H9 (cell line): ENCODE measurements at regions not wholly inside any gene's neighbourhood (a gene's known extent, or its start where the extent isn't known, plus 50 kb on each side); places are given as distances from the start of the nearest gene placed in this dataset.

Experiments used
- DNase-seq: peaks from one replicate; pipeline ENCODE4 v3.0.0-alpha.2; 2017
- H2AFZ ChIP-seq: one replicate; pipeline ENCODE4 v1.6.1; 2013; ENCODE audit warnings: mild to moderate bottlenecking, low read length, control low read depth, moderate library complexity
- H2AK5ac ChIP-seq: 2 replicates; pipeline ENCODE4 v1.6.1; 2013; ENCODE audit warnings: low read length, control low read depth, mixed read lengths; ENCODE audit not compliant: insufficient read length
- H2BK120ac ChIP-seq: one replicate; pipeline ENCODE4 v1.6.1; 2013; ENCODE audit warnings: low read depth, mild to moderate bottlenecking, low read length, control low read depth, inconsistent platforms; ENCODE audit not compliant: poor library complexity, severe bottlenecking
- H2BK12ac ChIP-seq: 2 replicates; pipeline ENCODE4 v1.6.1; 2013; ENCODE audit warnings: low read length, control low read depth, mixed read lengths, low read depth; ENCODE audit not compliant: insufficient read length
- H2BK15ac ChIP-seq: 2 replicates; pipeline ENCODE4 v1.6.1; 2013; ENCODE audit warnings: low read depth, low read length, control low read depth
- H2BK20ac ChIP-seq: one replicate; pipeline ENCODE4 v1.6.1; 2013; ENCODE audit warnings: low read depth, mild to moderate bottlenecking, low read length, control low read depth, inconsistent platforms; ENCODE audit not compliant: poor library complexity, severe bottlenecking
- H2BK5ac ChIP-seq: 2 replicates; pipeline ENCODE4 v1.6.1; 2013; ENCODE audit warnings: low read length, control low read depth, mixed read lengths; ENCODE audit not compliant: insufficient read length
- H3K14ac ChIP-seq: 2 replicates; pipeline ENCODE4 v1.6.1; 2013; ENCODE audit warnings: low read length, control low read depth; ENCODE audit not compliant: insufficient read depth
- H3K18ac ChIP-seq: 2 replicates; pipeline ENCODE4 v1.6.1; 2013; ENCODE audit warnings: low read depth, mild to moderate bottlenecking, mixed read lengths, low read length, control low read depth; ENCODE audit not compliant: insufficient read length
- H3K23ac ChIP-seq: 2 replicates; pipeline ENCODE4 v1.6.1; 2013; ENCODE audit warnings: low read length, control low read depth, mixed read lengths, low read depth; ENCODE audit not compliant: insufficient read length
- H3K23me2 ChIP-seq: 2 replicates; pipeline ENCODE4 v1.6.1; 2013; ENCODE audit warnings: low read depth, mild to moderate bottlenecking, mixed read lengths, low read length, control low read depth; ENCODE audit not compliant: insufficient read length, poor library complexity, severe bottlenecking
- H3K27ac ChIP-seq: 2 replicates; pipeline ENCODE4 v1.5.1; 2013; ENCODE audit warnings: low read length, control low read depth, mixed read lengths, low read depth; ENCODE audit not compliant: insufficient read length
- H3K27me3 ChIP-seq: 2 replicates; pipeline ENCODE4 v1.6.1; 2013; ENCODE audit warnings: low read length, control low read depth, inconsistent platforms; ENCODE audit not compliant: insufficient read depth
- H3K4ac ChIP-seq: 2 replicates; pipeline ENCODE4 v1.6.1; 2013; ENCODE audit warnings: low read depth, mild to moderate bottlenecking, control low read depth, inconsistent platforms, low read length, moderate library complexity
- H3K4me1 ChIP-seq: 2 replicates; pipeline ENCODE4 v1.6.1; 2013; ENCODE audit warnings: low read length, control low read depth, inconsistent platforms; ENCODE audit not compliant: insufficient read depth
- H3K4me2 ChIP-seq: 2 replicates; pipeline ENCODE4 v1.6.1; 2013; ENCODE audit warnings: low read length, control low read depth, mixed read lengths; ENCODE audit not compliant: insufficient read length, insufficient read depth
- H3K56ac ChIP-seq: 2 replicates; pipeline ENCODE4 v1.6.1; 2013; ENCODE audit warnings: low read depth, mild to moderate bottlenecking, mixed read lengths, low read length, control low read depth; ENCODE audit not compliant: insufficient read length
- H3K79me1 ChIP-seq: 2 replicates; pipeline ENCODE4 v1.6.1; 2013; ENCODE audit warnings: low read depth, mild to moderate bottlenecking, moderate library complexity, low read length, control low read depth, inconsistent platforms; ENCODE audit not compliant: insufficient read depth, poor library complexity, severe bottlenecking
- H3K79me2 ChIP-seq: 2 replicates; pipeline ENCODE4 v1.6.1; 2013; ENCODE audit warnings: low read length, control low read depth, inconsistent platforms; ENCODE audit not compliant: insufficient read depth
- H3K9ac ChIP-seq: 2 replicates; pipeline ENCODE4 v1.6.1; 2013; ENCODE audit warnings: low read length, control low read depth, mixed read lengths; ENCODE audit not compliant: insufficient read length; ENCODE audit errors: extremely low read depth
- H3K9me3 ChIP-seq: one replicate; pipeline ENCODE4 v1.6.1; 2013; ENCODE audit warnings: low read depth, low read length, inconsistent platforms; ENCODE audit not compliant: control insufficient read depth
- H3T11ph ChIP-seq: one replicate; pipeline ENCODE4 v1.6.1; 2013; ENCODE audit warnings: mild to moderate bottlenecking, low read length, control low read depth, inconsistent platforms
- H4K20me1 ChIP-seq: one replicate; pipeline ENCODE4 v1.6.1; 2013; ENCODE audit not compliant: control insufficient read depth, insufficient read length, insufficient read depth
- H4K5ac ChIP-seq: 2 replicates; pipeline ENCODE4 v1.6.1; 2013; ENCODE audit warnings: low read depth, mild to moderate bottlenecking, mixed read lengths, low read length, control low read depth; ENCODE audit not compliant: insufficient read length
- H4K8ac ChIP-seq: replicated peaks from 2 replicates; pipeline ENCODE4 v1.6.1; 2013; ENCODE audit warnings: low read length, control low read depth, mixed read lengths, low read depth; ENCODE audit not compliant: insufficient read length
- H4K91ac ChIP-seq: 2 replicates; pipeline ENCODE4 v1.6.1; 2013; ENCODE audit warnings: low read depth, mild to moderate bottlenecking, moderate library complexity, mixed read lengths, low read length, control low read depth; ENCODE audit not compliant: insufficient read length
- H3K27ac Mint-ChIP-seq, 3 experiments: 2 replicates in 2 of 3; 3 replicates in 1 of 3; pipeline ENCODE4 v1.8.0; 2020 to 2021; ENCODE audit warnings: mixed read lengths in 3 of 3, mild to moderate bottlenecking in 1 of 3, moderate library complexity in 1 of 3
- H3K27me3 Mint-ChIP-seq: 2 replicates; pipeline ENCODE4 v1.8.0; 2021; ENCODE audit warnings: low read depth, mild to moderate bottlenecking, moderate library complexity, mixed read lengths
- H3K36me3 Mint-ChIP-seq, 3 experiments: 2 replicates in 2 of 3; 3 replicates in 1 of 3; pipeline ENCODE4 v1.8.0; 2020 to 2021; ENCODE audit warnings: low read depth in 3 of 3, mixed read lengths in 3 of 3; ENCODE audit not compliant: insufficient read depth in 1 of 3
- H3K4me1 Mint-ChIP-seq, 2 experiments: 2 replicates each; pipeline ENCODE4 v1.8.0; 2020; ENCODE audit warnings: mixed read lengths in 2 of 2
- H3K4me3 Mint-ChIP-seq, 2 experiments: 2 replicates in 1 of 2; 3 replicates in 1 of 2; pipeline ENCODE4 v1.8.0; 2020 to 2021; ENCODE audit warnings: mild to moderate bottlenecking in 2 of 2, mixed read lengths in 2 of 2, moderate library complexity in 1 of 2
- H3K9me3 Mint-ChIP-seq, 2 experiments: 2 replicates in 1 of 2; 3 replicates in 1 of 2; pipeline ENCODE4 v1.8.0; 2020; ENCODE audit warnings: mild to moderate bottlenecking in 2 of 2, mixed read lengths in 2 of 2, moderate library complexity in 1 of 2
- CTCF ChIP-seq: fragments of 200-600 bp; sonication (generic); conservative IDR thresholded peaks from 3 replicates; pipeline ENCODE4 v1.8.0; 2021; ENCODE audit warnings: antibody characterized with exemption, mild to moderate bottlenecking

GRCh38 chr17:62160816-62161215 is 95.7 kb upstream of the MED13 start:
- H3K27ac ChIP-seq, result no peak overlapping the region
- H4K91ac ChIP-seq, result no peak overlapping the region
- no peaks in the 10 kb centered on the region for H3K9me3 ChIP-seq
- H3K27me3 ChIP-seq, result no peaks in the 10 kb centered on the region
- no peak overlapping the region for H2BK120ac ChIP-seq
- no peaks in the 10 kb centered on the region for H3K4me1 ChIP-seq
- H4K5ac ChIP-seq, result no peak overlapping the region
- H3K4ac ChIP-seq, result no peak overlapping the region
- no peak overlapping the region for H3T11ph ChIP-seq
- H3K36me3 Mint-ChIP-seq, result no peaks in the 10 kb centered on the region
- no peak overlapping the region for H2BK12ac ChIP-seq
- DNase-seq, result no peak
- H3K14ac ChIP-seq, result no peak overlapping the region
- no peak overlapping the region for H4K8ac ChIP-seq
- no peak overlapping the region for H3K18ac ChIP-seq
- no peak overlapping the region for H2AFZ ChIP-seq
- H3K79me2 ChIP-seq, result no peaks in the 10 kb centered on the region
- H3K79me1 ChIP-seq, result no peaks in the 10 kb centered on the region
- H4K20me1 ChIP-seq, result no peaks in the 10 kb centered on the region
- H3K9me3 Mint-ChIP-seq, result no peaks in the 10 kb centered on the region
- no peak overlapping the region for H2BK20ac ChIP-seq
- H3K9ac ChIP-seq, result no peak overlapping the region
- H3K27me3 Mint-ChIP-seq, result no peaks in the 10 kb centered on the region
- H3K4me1 Mint-ChIP-seq, result no peaks in the 10 kb centered on the region
- H3K27ac Mint-ChIP-seq, result no peak overlapping the region
- H3K4me3 Mint-ChIP-seq, result no peak overlapping the region
- H2AK5ac ChIP-seq, result no peak overlapping the region
- H2BK5ac ChIP-seq, result no peak overlapping the region
- no peaks in the 10 kb centered on the region for H3K23me2 ChIP-seq
- TF ChIP-seq CTCF, result no peak
- H2BK15ac ChIP-seq, result no peak overlapping the region
- no peak overlapping the region for H3K23ac ChIP-seq
- H3K56ac ChIP-seq, result no peak overlapping the region
- H3K4me2 ChIP-seq, result no peak overlapping the region
